SK-N-MC (cell line): ENCODE measurements at regions not wholly inside any gene's neighbourhood (a gene's known extent, or its start where the extent isn't known, plus 50 kb on each side); places are given as distances from the start of the nearest gene placed in this dataset.
"Not testable (repeated sequence)": the region's sequence is repeated elsewhere in the genome, so short reads cannot be mapped to it uniquely, and the experiment has no call there.

Experiments
- DNase-seq: peaks from one replicate; pipeline ENCODE4 v3.0.0-alpha.2; 2011; ENCODE audit warnings: low read depth, low spot score
- H3K27ac ChIP-seq: fragments of 200-600 bp; sonication (generic); 2 replicates; pipeline ENCODE4 v1.5.1; 2016; ENCODE audit warnings: mixed run types
- H3K36me3 ChIP-seq: fragments of 200-600 bp; sonication (generic); 2 replicates; pipeline ENCODE4 v1.6.1; 2017; ENCODE audit warnings: antibody characterized with exemption, low read length, mixed read lengths; ENCODE audit not compliant: insufficient read depth
- H3K4me3 ChIP-seq: fragments of 200-600 bp; sonication (generic); 2 replicates; pipeline ENCODE4 v1.5.1; 2016
- H3K9ac ChIP-seq: fragments of 200-600 bp; sonication (generic); 2 replicates; pipeline ENCODE4 v1.8.0; 2017; ENCODE audit warnings: mixed run types, mixed read lengths; ENCODE audit not compliant: insufficient read length
- H3K9me3 ChIP-seq: fragments of 200-600 bp; sonication (generic); 2 replicates; pipeline ENCODE4 v1.6.1; 2017; ENCODE audit warnings: low read depth, mild to moderate bottlenecking, antibody characterized with exemption, low read length, moderate library complexity, mixed read lengths
- EZH2 ChIP-seq: fragments of 200-600 bp; sonication (generic); IDR thresholded peaks from one replicate; pipeline ENCODE4 v1.6.1; 2017; ENCODE audit warnings: antibody characterized with exemption
- FOXP2 ChIP-seq: optimal IDR thresholded peaks from 2 replicates; pipeline ENCODE3; 2011; ENCODE audit warnings: mild to moderate bottlenecking, moderate library complexity; ENCODE audit not compliant: insufficient read depth; ENCODE audit errors: extremely low read length, control extremely low read depth
- POLR2AphosphoS5 ChIP-seq: IDR thresholded peaks from 2 replicates; pipeline ENCODE4 v1.6.1; 2012; ENCODE audit warnings: mild to moderate bottlenecking, low read depth, low read length, borderline replicate concordance

GRCh38 chr1:38187552-38187951 is 141.0 kb upstream of the POU3F1 start:
- TF ChIP-seq EZH2 (no peak), POLR2AphosphoS5 (no peak), FOXP2 (no peak)
- Histone ChIP-seq H3K9me3 (no peaks in the 10 kb centered on the region), H3K36me3 (no peaks in the 10 kb centered on the region), H3K4me3 (no peak overlapping the region), H3K9ac (no peak overlapping the region), H3K27ac (no peak overlapping the region)
- no peak for DNase-seq

GRCh38 chr1:38186566-38186965 is 140.0 kb upstream of the POU3F1 start:
- Histone ChIP-seq H3K9ac (no peak overlapping the region), H3K27ac (no peak overlapping the region), H3K36me3 (no peaks in the 10 kb centered on the region), H3K4me3 (no peak overlapping the region), H3K9me3 (no peaks in the 10 kb centered on the region)
- TF ChIP-seq FOXP2, result no peak
- TF ChIP-seq EZH2, result no peak
- no peak for TF ChIP-seq POLR2AphosphoS5
- no peak for DNase-seq

- no peak for DNase-seq
- no peak overlapping the region for H3K9ac ChIP-seq
- H3K27ac ChIP-seq, result no peak overlapping the region
- no peaks in the 10 kb centered on the region for H3K9me3 ChIP-seq
- no peaks in the 10 kb centered on the region for H3K36me3 ChIP-seq
- H3K4me3 ChIP-seq, result no peak overlapping the region
- TF ChIP-seq EZH2, result no peak
- TF ChIP-seq POLR2AphosphoS5, result no peak
- no peak for TF ChIP-seq FOXP2
Observed at GRCh38 chr1:38185913-38186312, 139.3 kb upstream of the POU3F1 start.

- no peak overlapping the region for H3K27ac ChIP-seq
- no peak overlapping the region for H3K4me3 ChIP-seq
- H3K9ac ChIP-seq, result no peak overlapping the region
- H3K9me3 ChIP-seq, result no peaks in the 10 kb centered on the region
- TF ChIP-seq EZH2 (no peak), POLR2AphosphoS5 (no peak), FOXP2 (no peak)
- DNase-seq, result no peak
- H3K36me3 ChIP-seq, result no peaks in the 10 kb centered on the region
Observed at GRCh38 chr1:38183747-38184146, 137.2 kb upstream of the POU3F1 start.

DNA sequence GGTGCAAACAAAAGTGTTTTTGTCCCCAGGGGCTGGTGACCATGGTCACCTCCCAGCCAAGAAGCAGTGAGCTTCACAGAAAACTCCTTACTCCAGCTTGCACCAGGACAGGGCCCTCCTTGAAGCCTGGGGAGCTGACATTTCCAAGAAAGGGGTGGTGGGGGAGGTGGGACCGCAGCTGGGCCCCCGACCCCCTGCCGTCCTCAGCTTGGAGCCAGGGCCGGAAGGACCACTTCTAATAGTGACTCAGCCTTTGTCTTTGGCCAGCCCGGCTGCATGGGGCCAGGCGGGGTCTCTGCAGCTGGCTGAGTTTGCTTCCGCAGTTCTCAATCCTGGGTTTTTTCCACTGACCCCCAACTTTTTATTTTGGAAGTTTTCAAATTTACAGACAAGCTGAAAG is 136.5 kb upstream of the POU3F1 start:
- no peak for DNase-seq
- H3K9me3 ChIP-seq, result no peaks in the 10 kb centered on the region
- H3K4me3 ChIP-seq, result no peak overlapping the region
- no peak overlapping the region for H3K9ac ChIP-seq
- no peaks in the 10 kb centered on the region for H3K36me3 ChIP-seq
- TF ChIP-seq FOXP2 (no peak), POLR2AphosphoS5 (no peak), EZH2 (no peak)
- H3K27ac ChIP-seq, result no peak overlapping the region

DNA sequence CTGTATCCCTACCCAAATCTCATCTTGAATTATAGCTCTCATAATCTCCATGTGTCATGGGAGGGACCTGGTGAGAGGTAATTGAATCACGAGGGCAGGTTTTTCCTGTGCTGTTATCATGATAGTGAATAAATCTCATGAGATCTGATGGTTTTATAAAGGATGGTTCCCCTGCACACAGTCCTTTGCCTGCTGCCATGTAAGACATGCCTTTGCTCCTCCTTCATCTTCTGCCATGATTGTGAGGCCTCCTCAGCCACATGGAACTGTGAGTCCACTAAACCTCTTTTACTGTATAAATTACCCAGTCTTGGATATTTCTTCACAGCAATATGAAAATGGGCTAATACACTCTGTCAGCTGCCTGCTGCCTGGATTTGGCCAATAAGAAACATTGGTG is 133.8 kb upstream of the POU3F1 start:
- DNase-seq, H3K36me3 ChIP-seq, H3K27ac ChIP-seq, H3K9ac ChIP-seq, H3K9me3 ChIP-seq, H3K4me3 ChIP-seq: not testable (repeated sequence)

DNA sequence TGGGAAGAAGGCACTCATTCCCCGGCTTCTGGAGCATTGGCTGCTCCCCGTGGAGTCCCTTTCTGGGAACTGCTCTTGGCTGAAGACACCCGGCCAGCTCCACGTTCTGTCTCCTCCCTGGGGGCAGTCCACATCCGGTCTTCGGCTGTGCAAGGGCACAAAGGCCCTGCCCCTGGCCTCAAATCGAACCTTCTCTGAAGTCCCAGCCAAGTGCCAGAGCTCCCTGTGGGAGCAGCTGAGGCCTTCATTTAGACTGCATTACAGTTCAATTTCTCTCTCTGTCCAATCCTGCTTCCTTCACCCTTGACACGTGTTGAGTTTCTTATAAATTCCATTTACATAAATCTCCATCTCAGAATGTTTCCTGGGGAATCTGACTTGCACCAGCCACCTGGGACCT is 132.9 kb upstream of the POU3F1 start:
- TF ChIP-seq EZH2 (no peak), FOXP2 (no peak), POLR2AphosphoS5 (no peak)
- no peak for DNase-seq
- no peaks in the 10 kb centered on the region for H3K36me3 ChIP-seq
- no peak overlapping the region for H3K9ac ChIP-seq
- H3K27ac ChIP-seq, result no peak overlapping the region
- H3K9me3 ChIP-seq, result no peaks in the 10 kb centered on the region
- no peak overlapping the region for H3K4me3 ChIP-seq

DNA sequence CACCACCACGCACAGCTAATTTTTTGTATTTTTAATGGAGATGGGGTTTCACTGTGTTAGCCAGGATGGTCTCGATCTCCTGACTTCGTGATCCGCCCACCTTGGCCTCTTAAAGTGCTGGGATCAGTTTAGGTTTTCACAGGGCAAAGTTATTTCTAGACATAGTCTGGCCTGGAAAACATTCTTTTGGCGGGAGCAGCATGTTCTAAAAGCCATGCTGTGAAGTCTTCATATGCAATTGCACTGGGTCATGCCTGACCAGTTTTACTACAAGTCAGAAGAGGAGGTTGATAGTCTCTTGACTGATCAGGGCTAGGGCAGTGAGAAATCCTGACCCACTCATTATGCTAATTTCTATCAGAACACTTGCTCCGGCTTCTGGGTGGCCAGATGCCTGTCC is 131.6 kb upstream of the POU3F1 start:
- DNase-seq, result no peak

DNA sequence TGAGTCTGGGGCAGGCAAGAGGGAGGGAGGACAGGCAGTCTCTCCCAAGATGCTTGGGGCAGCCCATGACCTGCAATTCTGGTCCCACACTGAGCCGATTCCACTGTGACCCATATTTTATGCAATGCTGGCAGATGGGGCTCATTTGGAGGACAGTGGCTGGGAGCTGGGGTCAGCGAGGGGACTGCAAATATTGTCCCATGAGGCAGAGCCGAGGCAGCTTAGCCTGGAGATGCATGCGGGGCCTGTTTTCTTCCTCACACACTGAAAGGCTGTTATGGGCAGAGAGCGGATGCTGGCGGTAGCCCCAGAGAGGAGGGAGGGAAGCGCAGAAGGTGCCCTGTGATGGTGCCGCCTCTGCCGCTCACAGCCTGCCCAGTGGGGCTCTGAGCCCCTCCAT is 128.5 kb upstream of the POU3F1 start:
- Histone ChIP-seq H3K4me3 (no peak overlapping the region), H3K9ac (no peak overlapping the region), H3K36me3 (no peaks in the 10 kb centered on the region), H3K9me3 (no peaks in the 10 kb centered on the region), H3K27ac (no peak overlapping the region)
- DNase-seq, result no peak
- TF ChIP-seq POLR2AphosphoS5, result no peak
- TF ChIP-seq EZH2, result no peak
- no peak for TF ChIP-seq FOXP2

More for the DNA sequence above, 131.6 kb upstream of the POU3F1 start:
- Histone ChIP-seq H3K9ac (no peak overlapping the region), H3K4me3 (no peak overlapping the region), H3K36me3 (no peaks in the 10 kb centered on the region), H3K27ac (no peak overlapping the region), H3K9me3 (no peaks in the 10 kb centered on the region)
- TF ChIP-seq EZH2 (no peak), FOXP2 (no peak), POLR2AphosphoS5 (no peak)

DNA sequence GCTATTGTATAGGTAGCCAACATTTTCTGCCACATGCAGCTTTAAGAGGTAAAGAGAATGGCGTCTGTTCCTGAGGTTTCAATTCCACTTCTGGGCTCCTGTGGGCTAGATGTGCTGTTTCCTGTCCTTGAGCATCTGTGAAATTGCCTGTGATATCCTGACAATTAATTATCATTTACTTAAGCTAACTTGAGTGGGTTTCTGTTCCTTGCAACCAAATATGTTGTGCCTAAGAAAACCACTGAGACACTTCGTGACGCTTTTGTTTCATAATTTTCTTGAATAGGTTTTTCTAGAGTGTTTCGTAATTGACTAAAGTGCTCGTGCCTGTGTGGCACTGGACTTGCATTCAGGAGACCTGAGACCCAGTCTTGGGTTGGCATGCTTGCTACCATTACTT is 127.3 kb upstream of the POU3F1 start:
- Histone ChIP-seq H3K4me3 (no peak overlapping the region), H3K9ac (no peak overlapping the region), H3K27ac (no peak overlapping the region), H3K36me3 (no peaks in the 10 kb centered on the region), H3K9me3 (no peaks in the 10 kb centered on the region)
- DNase-seq, result no peak
- no peak for TF ChIP-seq EZH2
- TF ChIP-seq FOXP2, result no peak
- TF ChIP-seq POLR2AphosphoS5, result no peak
